Sigmoid colon (tissue), 6 donors: ENCODE measurements at regions not wholly inside any gene's neighbourhood (a gene's known extent, or its start where the extent isn't known, plus 50 kb on each side); places are given as distances from the start of the nearest gene placed in this dataset.

Experiments used
- DNase-seq: peaks from one replicate; pipeline ENCODE4 v3.0.0-alpha.2; 2019
- H3K27ac ChIP-seq, 4 donors: fragments of 200-600 bp; sonication (generic); one replicate each; pipeline ENCODE4 v1.5.1; 2016 to 2019; ENCODE audit warnings: mild to moderate bottlenecking in 1 of 4
- H3K27me3 ChIP-seq, 3 donors: fragments of 200-600 bp; sonication (generic); one replicate each; pipeline ENCODE4 v1.5.1; 2019; ENCODE audit warnings: mild to moderate bottlenecking in 1 of 3
- H3K36me3 ChIP-seq, 4 donors: fragments of 200-600 bp; sonication (generic); one replicate each; pipeline ENCODE4 v1.5.1; 2016 to 2019
- H3K4me1 ChIP-seq, 4 donors: fragments of 200-600 bp; sonication (generic); one replicate each; pipeline ENCODE4 v1.5.1; 2017 to 2019
- H3K4me3 ChIP-seq, 4 donors: fragments of 200-600 bp; sonication (generic); one replicate each; pipeline ENCODE4 v1.5.1; 2017 to 2019; ENCODE audit warnings: mild to moderate bottlenecking in 2 of 4, moderate library complexity in 1 of 4
- H3K9me3 ChIP-seq, 4 donors: fragments of 200-600 bp in 3 of 4; sonication (generic) in 3 of 4; one replicate each; pipeline versions ENCODE4 v1.5.1 to v1.6.1; 2013 to 2019
- CTCF ChIP-seq, 4 experiments: fragments of 450-650 bp in 3 of 4; fragments of 200-600 bp in 1 of 4; IDR thresholded peaks; one replicate each; pipeline ENCODE4 v1.5.1; 2016 to 2019; ENCODE audit warnings: antibody characterized with exemption in 4 of 4, mild to moderate bottlenecking in 3 of 4, moderate library complexity in 2 of 4
- EP300 ChIP-seq, 4 donors: sonication (generic); formaldehyde crosslinking; IDR thresholded peaks; one replicate each; pipeline ENCODE4 v1.6.1; 2017; ENCODE audit warnings: antibody characterized with exemption in 4 of 4
- POLR2A ChIP-seq, 2 donors: fragments of 450-650 bp; IDR thresholded peaks; one replicate each; pipeline ENCODE4 v1.6.1; 2016; ENCODE audit warnings: antibody characterized with exemption in 2 of 2, mild to moderate bottlenecking in 2 of 2, moderate library complexity in 2 of 2
- POLR2AphosphoS5 ChIP-seq, 4 donors: sonication (generic); formaldehyde crosslinking; IDR thresholded peaks; one replicate each; pipeline ENCODE4 v1.6.1; 2017; ENCODE audit warnings: antibody characterized with exemption in 4 of 4
- whole genome bisulfite sequencing, 2 donors: extraction: QIAGEN DNeasy Blood & Tissue Kit; methylation state at CpG; one replicate each; pipeline ENCODE4 v1.1.7; 2013; 5-methylcytosine and 5-hydroxymethylcytosine counted together
- intact Hi-C: fragments of 100-400 bp; cut with DNase I; formaldehyde crosslinking; loops from one replicate; pipeline ENCODE4 v1.15.1; 2023
- donor health status: healthy with polysubstance abuse.
- donor health status: healthy.

GRCh38 chr9:105038051-105038450 lies 110.1 kb upstream of the ABCA1 start:
- peaks cover 0 to 6% (median 0%) of the 10 kb centered on the region in 4 donors for H3K4me1 ChIP-seq
- H3K4me3 ChIP-seq = no peak overlapping the region
- no peak for DNase-seq
- 16 to 62% methylated on average over 3 of the region's 3 CpGs for WGBS, 2 donors
- intact Hi-C loops = no loop called here
- H3K27ac ChIP-seq = no peak overlapping the region
- TF ChIP-seq POLR2AphosphoS5 (IDR thresholded peaks at IDR 0.05) = no peak
- TF ChIP-seq EP300 (IDR thresholded peaks at IDR 0.05) = no peak
- no peak for TF ChIP-seq CTCF (IDR thresholded peaks at IDR 0.05)
- no peak for TF ChIP-seq POLR2A (IDR thresholded peaks at IDR 0.05)
- no peaks in the 10 kb centered on the region for H3K9me3 ChIP-seq
- H3K36me3 ChIP-seq = no peaks in the 10 kb centered on the region
- no peaks in the 10 kb centered on the region for H3K27me3 ChIP-seq

DNA sequence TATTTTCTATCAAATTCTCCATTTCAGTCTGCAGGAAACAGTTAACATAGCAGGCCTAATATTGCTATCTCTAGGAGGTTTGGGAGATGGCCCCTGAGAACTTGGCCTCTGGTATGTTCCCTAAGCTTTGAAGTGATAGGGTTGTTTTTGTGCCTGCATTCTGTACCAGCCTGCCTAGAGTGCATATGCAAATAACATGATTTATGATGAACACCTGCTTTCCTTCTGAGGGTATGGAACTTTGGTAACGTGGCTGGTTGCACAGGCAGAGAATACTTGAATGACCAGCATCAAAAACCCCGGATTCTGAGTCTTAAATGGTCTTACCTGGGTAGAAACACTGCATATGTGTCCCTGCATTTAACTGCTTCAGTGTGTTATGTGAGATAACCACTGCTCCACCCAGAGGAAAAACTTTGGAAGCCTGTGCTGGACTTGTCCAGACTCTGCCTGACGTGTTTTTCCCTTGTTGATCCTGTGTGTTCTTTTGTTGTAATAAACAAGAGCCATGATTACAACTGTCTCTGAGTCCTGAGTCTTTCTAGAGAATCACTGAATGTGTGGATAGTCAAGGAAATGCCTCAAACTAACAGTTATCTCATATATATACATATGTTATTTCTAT lies 111.3 kb upstream of the ABCA1 start:
- H3K27me3 ChIP-seq = no peaks in the 10 kb centered on the region
- no peak overlapping the region for H3K4me3 ChIP-seq
- peaks cover 0 to 6% (median 2%) of the 10 kb centered on the region in 4 donors for H3K4me1 ChIP-seq
- no peak overlapping the region for H3K27ac ChIP-seq
- H3K36me3 ChIP-seq = no peaks in the 10 kb centered on the region
- no peak for TF ChIP-seq POLR2AphosphoS5 (IDR thresholded peaks at IDR 0.05)
- no peak for TF ChIP-seq CTCF (IDR thresholded peaks at IDR 0.05)
- TF ChIP-seq EP300 (IDR thresholded peaks at IDR 0.05) = no peak
- TF ChIP-seq POLR2A (IDR thresholded peaks at IDR 0.05) = no peak
- no peak for DNase-seq
- intact Hi-C loops = no loop called here
- H3K9me3 ChIP-seq = no peaks in the 10 kb centered on the region
- WGBS, 2 donors = 25 to 61% methylated on average over 3 of the region's 3 CpGs

DNA sequence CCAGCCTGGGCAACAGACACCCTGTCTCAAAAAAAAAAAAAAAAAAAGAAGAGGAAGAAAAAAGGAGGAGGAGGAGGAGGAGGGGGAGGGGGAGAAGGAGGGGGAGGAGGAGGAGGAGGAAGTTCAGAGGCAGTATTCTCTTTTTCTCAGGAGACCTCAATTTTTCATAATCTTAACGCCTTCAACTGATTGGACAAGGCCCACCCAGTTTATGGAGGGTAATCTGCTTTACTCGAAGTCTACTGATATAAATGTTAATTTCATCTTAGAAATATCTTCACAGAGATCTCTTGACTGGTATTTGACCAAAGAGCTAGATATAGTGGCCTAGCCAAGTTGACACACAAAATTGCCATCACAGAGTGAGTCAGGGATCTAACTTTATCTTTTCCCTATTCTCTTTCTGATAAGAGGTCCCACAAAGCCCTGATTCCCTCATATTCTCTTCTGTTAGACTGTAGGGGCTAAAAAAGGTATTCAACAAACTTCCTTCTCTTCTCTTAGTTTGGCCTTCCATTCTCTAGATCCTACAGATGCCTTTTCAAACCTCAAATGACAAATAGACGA lies 115.5 kb upstream of the ABCA1 start:
- intact Hi-C loops = no loop called here
- 66 to 80% methylated on average over 3 of the region's 3 CpGs for WGBS, 2 donors
- H3K9me3 ChIP-seq = no peaks in the 10 kb centered on the region
- H3K4me3 ChIP-seq = no peak overlapping the region
- peaks cover 0 to 9% (median 3%) of the 10 kb centered on the region in 4 donors for H3K4me1 ChIP-seq
- no peaks in the 10 kb centered on the region for H3K36me3 ChIP-seq
- no peak overlapping the region for H3K27ac ChIP-seq
- TF ChIP-seq CTCF (IDR thresholded peaks at IDR 0.05) = no peak
- no peak for TF ChIP-seq EP300 (IDR thresholded peaks at IDR 0.05)
- no peak for TF ChIP-seq POLR2AphosphoS5 (IDR thresholded peaks at IDR 0.05)
- no peak for TF ChIP-seq POLR2A (IDR thresholded peaks at IDR 0.05)
- no peaks in the 10 kb centered on the region for H3K27me3 ChIP-seq
- DNase-seq = no peak

GRCh38 chr9:105044518-105044917 lies 116.6 kb upstream of the ABCA1 start:
- Histone ChIP-seq H3K9me3 (no peaks in the 10 kb centered on the region), H3K27ac (no peak overlapping the region), H3K36me3 (no peaks in the 10 kb centered on the region), H3K27me3 (no peaks in the 10 kb centered on the region), H3K4me3 (no peak overlapping the region), H3K4me1 (peaks cover 0 to 9% (median 0%) of the 10 kb centered on the region in 4 donors)
- intact Hi-C loops = no loop called here
- TF ChIP-seq POLR2AphosphoS5 (IDR thresholded peaks at IDR 0.05) (no peak), CTCF (IDR thresholded peaks at IDR 0.05) (no peak), POLR2A (IDR thresholded peaks at IDR 0.05) (no peak), EP300 (IDR thresholded peaks at IDR 0.05) (no peak)
- WGBS, 2 donors = 77 to 85% methylated on average over 2 of the region's 2 CpGs
- no peak for DNase-seq
